GM12878 (cell line): ENCODE measurements at regions not wholly inside any gene's neighbourhood (a gene's known extent, or its start where the extent isn't known, plus 50 kb on each side); places are given as distances from the start of the nearest gene placed in this dataset.

Source experiments
- ATAC-seq: fragments of 200-7000 bp; cut with Tn5 transposase; 3 replicates; pipeline ENCODE4 v1.9.1; 2020; ENCODE audit warnings: mild to moderate bottlenecking, moderate library complexity
- BruUV-seq: library from RNA; stranded (reverse); fragments of 400-500 nt; replicated peaks from 2 replicates; lab custom pipeline; 2021; lab: Mats Ljungman, UMichigan
- CTCF ChIA-PET: fragments of 300-600 bp; sonication (Branson Sonifier 250); formaldehyde crosslinking; extraction: SDS; loops from one replicate; lab custom pipeline; 2021; ENCODE audit warnings: inconsistent platforms; lab: Yijun Ruan, JAX
- POLR2A ChIA-PET: fragments of 350-600 bp; formaldehyde crosslinking; extraction: SDS; loops from one replicate; lab custom pipeline; 2021; ENCODE audit warnings: inconsistent platforms; lab: Charles Lee
- RAD21 ChIA-PET: fragments of 300-600 bp; sonication (Branson Sonifier 250); formaldehyde crosslinking; loops from one replicate; lab custom pipeline; 2023; ENCODE audit warnings: antibody characterized with exemption; ENCODE audit not compliant: unreplicated experiment; lab: Charles Lee
- SMC1A ChIA-PET: fragments of 300-600 bp; sonication (Branson Sonifier 250); formaldehyde crosslinking; loops from one replicate; lab custom pipeline; 2023; ENCODE audit not compliant: unreplicated experiment, uncharacterized antibody; lab: Charles Lee
- DNase-seq: peaks from one replicate; pipeline ENCODE4 v3.0.0-alpha.2; 2011; ENCODE audit warnings: low read depth, low spot score
- FAIRE-seq: peaks from 3 replicates; lab custom pipeline; 2011; peaks lifted over from hg19 to GRCh38; lab: Jason Lieb, UNC
- H2AFZ ChIP-seq: 2 replicates; pipeline ENCODE4 v1.6.0; 2011; ENCODE audit warnings: low read depth, low read length, control low read depth; ENCODE audit not compliant: control insufficient read depth
- H3K27ac ChIP-seq: 2 replicates; pipeline ENCODE4 v1.5.1; 2011; ENCODE audit warnings: control low read depth; ENCODE audit not compliant: control insufficient read depth, insufficient read depth
- H3K27me3 ChIP-seq, 2 experiments: replicated peaks in 1 of 2; 2 replicates each; pipeline versions ENCODE4 v1.6.0 to v1.6.1; 2011; ENCODE audit warnings: low read length in 1 of 2; ENCODE audit not compliant: control insufficient read depth in 2 of 2, insufficient read depth in 2 of 2
- H3K36me3 ChIP-seq, 2 experiments: 2 replicates each; pipeline ENCODE4 v1.5.1; 2011; ENCODE audit warnings: low read length in 1 of 2; ENCODE audit not compliant: control insufficient read depth in 2 of 2, insufficient read depth in 2 of 2
- H3K4me1 ChIP-seq: 2 replicates; pipeline ENCODE4 v1.6.1; 2011; ENCODE audit warnings: mild to moderate bottlenecking, low read length, moderate library complexity, mixed read lengths; ENCODE audit not compliant: control insufficient read depth, insufficient read depth
- H3K4me2 ChIP-seq: 2 replicates; pipeline ENCODE4 v1.6.0; 2011; ENCODE audit warnings: control low read depth; ENCODE audit not compliant: control insufficient read depth, insufficient read depth
- H3K4me3 ChIP-seq: fragments of 200-600 bp; sonication (generic); 2 replicates; pipeline ENCODE4 v1.5.1; 2016
- H3K79me2 ChIP-seq: 2 replicates; pipeline ENCODE4 v1.6.0; 2011; ENCODE audit warnings: low read length; ENCODE audit not compliant: control insufficient read depth, insufficient read depth
- H3K9ac ChIP-seq: 2 replicates; pipeline ENCODE4 v1.8.0; 2011; ENCODE audit warnings: low read length, control low read depth, mixed read lengths; ENCODE audit not compliant: control insufficient read depth, insufficient read depth
- H3K9me3 ChIP-seq: replicated peaks from 3 replicates; pipeline ENCODE4 v1.5.1; 2011; ENCODE audit warnings: mild to moderate bottlenecking, low read length; ENCODE audit not compliant: control insufficient read depth, insufficient read depth
- H4K20me1 ChIP-seq: 2 replicates; pipeline ENCODE4 v1.6.0; 2011; ENCODE audit not compliant: control insufficient read depth, insufficient read depth
- EED ChIP-seq: sonication (generic); IDR thresholded peaks from 2 replicates; pipeline ENCODE4 v1.6.1; 2016; ENCODE audit warnings: antibody characterized with exemption, low read depth
- GATAD2B ChIP-seq: fragments of 450-650 bp; conservative IDR thresholded peaks from 2 replicates; pipeline ENCODE4 v1.6.1; 2017; ENCODE audit warnings: low read depth, mild to moderate bottlenecking, moderate library complexity
- IKZF2 ChIP-seq, 2 experiments: fragments of 450-650 bp; IDR thresholded peaks; 2 replicates each; pipeline ENCODE4 v1.6.1; 2017; ENCODE audit warnings: mild to moderate bottlenecking in 2 of 2, moderate library complexity in 2 of 2
- MYC ChIP-seq: IDR thresholded peaks from 2 replicates; pipeline ENCODE4 v1.6.1; 2011; ENCODE audit warnings: mild to moderate bottlenecking, low read length, moderate library complexity, inconsistent platforms; ENCODE audit not compliant: insufficient read depth, insufficient replicate concordance, insufficient read length, severe bottlenecking
- NBN ChIP-seq: fragments of 450-650 bp; IDR thresholded peaks from 2 replicates; pipeline ENCODE4 v1.6.1; 2016
- NR2C2 ChIP-seq: IDR thresholded peaks from 2 replicates; pipeline ENCODE4 v1.6.1; 2011; ENCODE audit warnings: borderline replicate concordance, low read depth; ENCODE audit not compliant: control insufficient read depth, insufficient read length
- POLR2A ChIP-seq: IDR thresholded peaks from 2 replicates; pipeline ENCODE4 v1.6.1; 2011; ENCODE audit warnings: low read depth, mild to moderate bottlenecking, low read length
- RUNX3 ChIP-seq: IDR thresholded peaks from 2 replicates; pipeline ENCODE4 v1.6.1; 2012; ENCODE audit warnings: low read length, inconsistent platforms
- SRF ChIP-seq, 2 experiments: IDR thresholded peaks; 2 replicates each; pipeline ENCODE4 v1.6.1; 2011; ENCODE audit warnings: low read depth in 2 of 2, low read length in 2 of 2, mild to moderate bottlenecking in 1 of 2, moderate library complexity in 1 of 2
- WRNIP1 ChIP-seq: IDR thresholded peaks from 2 replicates; pipeline ENCODE4 v1.6.1; 2011; ENCODE audit warnings: low read depth, low read length, improper control_type of control experiment, borderline replicate concordance
- ZBED1 ChIP-seq: IDR thresholded peaks from 2 replicates; pipeline ENCODE4 v1.6.1; 2016; ENCODE audit warnings: borderline replicate concordance
- ZNF217 ChIP-seq: fragments of 450-650 bp; IDR thresholded peaks from 2 replicates; pipeline ENCODE4 v1.6.1; 2017; ENCODE audit warnings: antibody characterized with exemption, mild to moderate bottlenecking
- ZNF622 ChIP-seq: fragments of 450-650 bp; IDR thresholded peaks from 2 replicates; pipeline ENCODE4 v1.6.1; 2017; ENCODE audit warnings: mild to moderate bottlenecking, inconsistent platforms
- WGBS: methylation state at CpG from one replicate; pipeline ENCODE4 v1.1.6; 2016; ENCODE audit warnings: low lambda C conversion rate; ENCODE audit not compliant: insufficient replicate concordance, insufficient coverage; ENCODE audit errors: missing lambda C conversion rate; 5-methylcytosine and 5-hydroxymethylcytosine counted together
- in situ Hi-C: fragments of 300-500 bp; cut with MboI; formaldehyde crosslinking; loops from 9 replicates; pipeline ENCODE4 v1.14.3; 2018; ENCODE audit warnings: mixed read lengths
- intact Hi-C: fragments of 100-400 bp; cut with micrococcal nuclease; formaldehyde crosslinking; loops from one replicate; pipeline ENCODE4 v1.14.2; 2022; ENCODE audit not compliant: unreplicated experiment
- TF ChIP-seq, protein P1 (sequence below): fragments of 150-350 bp; IDR thresholded peaks from 2 replicates; pipeline ENCODE4 v1.6.1; 2016; ENCODE audit warnings: low read depth, low read length
- TF ChIP-seq, protein P2 (sequence below): fragments of 450-650 bp; IDR thresholded peaks from 2 replicates; pipeline ENCODE4 v1.6.1; 2018; ENCODE audit warnings: borderline replicate concordance, mild to moderate bottlenecking; ENCODE audit not compliant: partially characterized antibody
- TF ChIP-seq, protein P3 (sequence below), 3 experiments: IDR thresholded peaks in 2 of 3; conservative IDR thresholded peaks in 1 of 3; 2 replicates each; pipeline ENCODE4 v1.5.1; 2011; ENCODE audit warnings: low read depth in 3 of 3, low read length in 3 of 3, mild to moderate bottlenecking in 3 of 3, control low read depth in 2 of 3, moderate library complexity in 2 of 3, inconsistent platforms in 1 of 3, mixed read lengths in 1 of 3; ENCODE audit not compliant: control insufficient read depth in 2 of 3, insufficient read depth in 1 of 3; ENCODE audit errors: extremely low read depth in 1 of 3

DNA sequence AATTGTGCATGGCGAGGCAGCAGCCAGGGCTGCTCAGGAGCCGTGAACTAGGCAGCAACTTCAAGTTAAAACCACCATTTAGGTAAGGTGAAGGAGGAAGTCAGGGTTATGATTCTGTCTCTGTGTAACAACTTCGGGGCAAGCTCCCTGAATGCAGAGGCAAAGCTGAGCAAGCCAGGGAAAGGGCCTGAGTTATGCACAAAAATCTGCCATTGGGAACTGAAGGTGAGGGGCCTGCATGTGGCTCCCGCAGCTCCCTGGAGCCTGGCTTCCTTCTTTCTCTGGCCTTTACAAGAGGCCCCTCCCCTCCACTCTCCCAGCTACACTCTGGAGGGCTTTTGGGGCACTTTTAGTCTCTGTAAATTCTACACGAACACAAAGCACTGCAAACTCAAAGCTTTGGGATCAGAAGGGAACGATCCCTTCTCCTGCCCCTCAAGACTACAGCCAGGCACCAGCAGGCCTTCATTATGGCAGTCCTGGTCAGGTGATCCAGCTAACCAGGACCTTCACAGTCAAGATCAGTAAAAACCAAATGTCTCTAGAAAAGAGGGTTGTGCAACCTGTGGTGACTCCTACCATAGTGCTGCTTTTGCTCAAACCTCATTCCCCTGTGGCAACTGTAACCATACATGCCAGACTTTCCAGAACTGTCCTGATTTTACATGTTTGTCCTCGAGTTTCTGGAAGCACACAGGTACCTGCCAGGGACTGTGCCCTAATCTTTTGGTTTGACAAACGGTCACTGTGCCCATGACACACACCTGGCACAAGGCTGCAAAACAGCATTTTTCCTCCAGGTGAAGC, 67.2 kb upstream of the PTGR2 start:
- RAD21 ChIA-PET: interaction anchor here (0.8 to 25.9 kb wide), 6 partner anchors 10 to 56 kb away, joined by 3 to 710 read pairs (median 11); a partner anchor contains a TSS
- DNase-seq: no peak
- H2AFZ ChIP-seq: no peak overlapping the region
- TF ChIP-seq SRF (IDR thresholded peaks at IDR 0.05; ENCODE audit: low read depth in 2 of 2, low read length in 2 of 2) (no peak), NBN (no peak), IKZF2 (IDR thresholded peaks at IDR 0.05) (no peak; a peak in 1 of 4 replicates), POLR2A (peak; percentile 38), NR2C2 (no peak), ZNF217 (no peak), MYC (no peak), EED (0 out of 2 replicates have a peak, but pooled peaks have one; percentile 4), ZBED1 (no peak), ZNF622 (no peak), RUNX3 (peak; percentile 32; the same call in 1 of the 2 replicates), WRNIP1 (no peak), GATAD2B (0 out of 2 replicates have a peak, but pooled peaks have one; percentile 13)
- TF ChIP-seq, protein P1, sequence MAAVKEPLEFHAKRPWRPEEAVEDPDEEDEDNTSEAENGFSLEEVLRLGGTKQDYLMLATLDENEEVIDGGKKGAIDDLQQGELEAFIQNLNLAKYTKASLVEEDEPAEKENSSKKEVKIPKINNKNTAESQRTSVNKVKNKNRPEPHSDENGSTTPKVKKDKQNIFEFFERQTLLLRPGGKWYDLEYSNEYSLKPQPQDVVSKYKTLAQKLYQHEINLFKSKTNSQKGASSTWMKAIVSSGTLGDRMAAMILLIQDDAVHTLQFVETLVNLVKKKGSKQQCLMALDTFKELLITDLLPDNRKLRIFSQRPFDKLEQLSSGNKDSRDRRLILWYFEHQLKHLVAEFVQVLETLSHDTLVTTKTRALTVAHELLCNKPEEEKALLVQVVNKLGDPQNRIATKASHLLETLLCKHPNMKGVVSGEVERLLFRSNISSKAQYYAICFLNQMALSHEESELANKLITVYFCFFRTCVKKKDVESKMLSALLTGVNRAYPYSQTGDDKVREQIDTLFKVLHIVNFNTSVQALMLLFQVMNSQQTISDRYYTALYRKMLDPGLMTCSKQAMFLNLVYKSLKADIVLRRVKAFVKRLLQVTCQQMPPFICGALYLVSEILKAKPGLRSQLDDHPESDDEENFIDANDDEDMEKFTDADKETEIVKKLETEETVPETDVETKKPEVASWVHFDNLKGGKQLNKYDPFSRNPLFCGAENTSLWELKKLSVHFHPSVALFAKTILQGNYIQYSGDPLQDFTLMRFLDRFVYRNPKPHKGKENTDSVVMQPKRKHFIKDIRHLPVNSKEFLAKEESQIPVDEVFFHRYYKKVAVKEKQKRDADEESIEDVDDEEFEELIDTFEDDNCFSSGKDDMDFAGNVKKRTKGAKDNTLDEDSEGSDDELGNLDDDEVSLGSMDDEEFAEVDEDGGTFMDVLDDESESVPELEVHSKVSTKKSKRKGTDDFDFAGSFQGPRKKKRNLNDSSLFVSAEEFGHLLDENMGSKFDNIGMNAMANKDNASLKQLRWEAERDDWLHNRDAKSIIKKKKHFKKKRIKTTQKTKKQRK: no peak
- TF ChIP-seq, protein P2, sequence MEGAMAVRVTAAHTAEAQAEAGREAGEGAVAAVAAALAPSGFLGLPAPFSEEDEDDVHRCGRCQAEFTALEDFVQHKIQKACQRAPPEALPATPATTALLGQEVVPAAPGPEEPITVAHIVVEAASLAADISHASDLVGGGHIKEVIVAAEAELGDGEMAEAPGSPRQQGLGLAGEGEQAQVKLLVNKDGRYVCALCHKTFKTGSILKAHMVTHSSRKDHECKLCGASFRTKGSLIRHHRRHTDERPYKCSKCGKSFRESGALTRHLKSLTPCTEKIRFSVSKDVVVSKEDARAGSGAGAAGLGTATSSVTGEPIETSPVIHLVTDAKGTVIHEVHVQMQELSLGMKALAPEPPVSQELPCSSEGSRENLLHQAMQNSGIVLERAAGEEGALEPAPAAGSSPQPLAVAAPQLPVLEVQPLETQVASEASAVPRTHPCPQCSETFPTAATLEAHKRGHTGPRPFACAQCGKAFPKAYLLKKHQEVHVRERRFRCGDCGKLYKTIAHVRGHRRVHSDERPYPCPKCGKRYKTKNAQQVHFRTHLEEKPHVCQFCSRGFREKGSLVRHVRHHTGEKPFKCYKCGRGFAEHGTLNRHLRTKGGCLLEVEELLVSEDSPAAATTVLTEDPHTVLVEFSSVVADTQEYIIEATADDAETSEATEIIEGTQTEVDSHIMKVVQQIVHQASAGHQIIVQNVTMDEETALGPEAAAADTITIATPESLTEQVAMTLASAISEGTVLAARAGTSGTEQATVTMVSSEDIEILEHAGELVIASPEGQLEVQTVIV: no peak
- TF ChIP-seq, protein P3, sequence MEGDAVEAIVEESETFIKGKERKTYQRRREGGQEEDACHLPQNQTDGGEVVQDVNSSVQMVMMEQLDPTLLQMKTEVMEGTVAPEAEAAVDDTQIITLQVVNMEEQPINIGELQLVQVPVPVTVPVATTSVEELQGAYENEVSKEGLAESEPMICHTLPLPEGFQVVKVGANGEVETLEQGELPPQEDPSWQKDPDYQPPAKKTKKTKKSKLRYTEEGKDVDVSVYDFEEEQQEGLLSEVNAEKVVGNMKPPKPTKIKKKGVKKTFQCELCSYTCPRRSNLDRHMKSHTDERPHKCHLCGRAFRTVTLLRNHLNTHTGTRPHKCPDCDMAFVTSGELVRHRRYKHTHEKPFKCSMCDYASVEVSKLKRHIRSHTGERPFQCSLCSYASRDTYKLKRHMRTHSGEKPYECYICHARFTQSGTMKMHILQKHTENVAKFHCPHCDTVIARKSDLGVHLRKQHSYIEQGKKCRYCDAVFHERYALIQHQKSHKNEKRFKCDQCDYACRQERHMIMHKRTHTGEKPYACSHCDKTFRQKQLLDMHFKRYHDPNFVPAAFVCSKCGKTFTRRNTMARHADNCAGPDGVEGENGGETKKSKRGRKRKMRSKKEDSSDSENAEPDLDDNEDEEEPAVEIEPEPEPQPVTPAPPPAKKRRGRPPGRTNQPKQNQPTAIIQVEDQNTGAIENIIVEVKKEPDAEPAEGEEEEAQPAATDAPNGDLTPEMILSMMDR (IDR thresholded peaks at IDR 0.05 in 2 of 3, conservative IDR thresholded peaks at IDR 0.05 in 1 of 3; ENCODE audit: control insufficient read depth in 2 of 3, extremely low read depth in 1 of 3, insufficient read depth in 1 of 3, low read depth in 3 of 3, low read length in 3 of 3): no peak

More for the DNA sequence above, 67.2 kb upstream of the PTGR2 start:
- Histone ChIP-seq H3K4me1 (peaks cover 52% of the 10 kb centered on the region), H3K4me2 (peak overlapping the region; percentile 90), H4K20me1 (no peaks in the 10 kb centered on the region), H3K27ac (peak overlapping the region; percentile 94), H3K9me3 (no peaks in the 10 kb centered on the region), H3K36me3 (peaks cover 0 to 5% of the 10 kb centered on the region in 2 experiments; a peak in 2 of 4 replicates), H3K27me3 (no peaks in the 10 kb centered on the region), H3K9ac (peak overlapping the region; percentile 90), H3K79me2 (peaks cover 83% of the 10 kb centered on the region), H3K4me3 (peak overlapping the region; percentile 97)
- POLR2A ChIA-PET: interaction anchor here (0.5 to 10.2 kb wide), 9 partner anchors 12 to 646 kb away, joined by 3 to 260 read pairs (median 3); partner anchors contain the start of gene RIOX1
- intact Hi-C loops: loop anchor here (1.0 kb wide), 1 partner anchor 24 kb away; a partner anchor contains a TSS
- ATAC-seq (peak; percentile 18), FAIRE-seq (no peak)
- 0% methylated on average over 8 of the region's 8 CpGs for WGBS
- in situ Hi-C loops: no loop called here
- SMC1A ChIA-PET: interaction anchor here (1.1 to 10.7 kb wide), 9 partner anchors 12 to 42 kb away, joined by 3 to 280 read pairs (median 11); a partner anchor contains a TSS
- CTCF ChIA-PET: interaction anchor here (0.9 to 8.2 kb wide), 10 partner anchors 12 to 57 kb away, joined by 3 to 91 read pairs (median 10); a partner anchor contains a TSS
- BruUV-seq: no TSS peak
